HEK293 (cell line): ENCODE measurements at regions not wholly inside any gene's neighbourhood (a gene's known extent, or its start where the extent isn't known, plus 50 kb on each side); places are given as distances from the start of the nearest gene placed in this dataset.

Source experiments
- CTCF ChIA-PET: fragments of 350-600 bp; formaldehyde crosslinking; extraction: SDS; loops from one replicate; lab custom pipeline; 2021; ENCODE audit warnings: antibody characterized with exemption; lab: Yijun Ruan, JAX
- POLR2A ChIA-PET: fragments of 300-600 bp; formaldehyde crosslinking; extraction: SDS; loops from one replicate; lab custom pipeline; 2020; ENCODE audit warnings: antibody characterized with exemption, inconsistent platforms; lab: Yijun Ruan, JAX
- H3K27ac ChIP-seq: fragments of 200-500 bp; sonication (Bioruptor generic); 2 replicates; pipeline ENCODE4 v1.5.1; 2014; ENCODE audit warnings: low read depth, low read length, control low read depth, inconsistent platforms; ENCODE audit errors: extremely low read depth
- H3K36me3 ChIP-seq, 2 experiments: fragments of 200-500 bp in 1 of 2; sonication (Bioruptor generic) in 1 of 2; 1 replicate in 1 of 2; 2 replicates in 1 of 2; pipeline ENCODE4 v1.5.1; 2014 to 2017; ENCODE audit warnings: inconsistent platforms in 2 of 2, low read length in 2 of 2; ENCODE audit not compliant: control insufficient read depth in 2 of 2, insufficient read depth in 1 of 2
- H3K4me1 ChIP-seq: fragments of 200-500 bp; sonication (Bioruptor generic); 2 replicates; pipeline ENCODE4 v1.5.1; 2014; ENCODE audit warnings: mild to moderate bottlenecking, low read length, inconsistent platforms; ENCODE audit not compliant: control insufficient read depth, insufficient read depth
- H3K4me3 ChIP-seq: 2 replicates; pipeline ENCODE4 v1.5.1; 2011; ENCODE audit warnings: low read depth, mild to moderate bottlenecking, control low read depth, low read length, moderate library complexity
- H3K9me3 ChIP-seq: fragments of 200-500 bp; sonication (Bioruptor generic); 2 replicates; pipeline ENCODE4 v1.5.1; 2014; ENCODE audit warnings: low read depth, low read length, inconsistent platforms; ENCODE audit not compliant: control insufficient read depth, insufficient read depth
- EGR2 ChIP-seq: fragments of 450-650 bp; formaldehyde crosslinking; IDR thresholded peaks from 2 replicates; pipeline ENCODE4 v1.5.1; 2016; ENCODE audit warnings: low read depth, missing biosample characterization, missing genetic modification characterization
- GLI2 ChIP-seq: fragments of 450-650 bp; formaldehyde crosslinking; IDR thresholded peaks from 2 replicates; pipeline ENCODE4; 2017; ENCODE audit warnings: missing biosample characterization, missing genetic modification characterization, low read depth, borderline replicate concordance
- KLF10 ChIP-seq: fragments of 450-650 bp; IDR thresholded peaks from 2 replicates; pipeline ENCODE4 v1.5.1; 2018; ENCODE audit warnings: missing biosample characterization, mild to moderate bottlenecking, missing genetic modification characterization
- PRDM1 ChIP-seq: fragments of 450-650 bp; formaldehyde crosslinking; IDR thresholded peaks from 2 replicates; pipeline ENCODE4; 2016; ENCODE audit warnings: missing biosample characterization, missing genetic modification characterization
- SETDB1 ChIP-seq: IDR thresholded peaks from one replicate; pipeline ENCODE4 v1.6.1; 2017; ENCODE audit warnings: mild to moderate bottlenecking, low read length, moderate library complexity, mixed read lengths; ENCODE audit not compliant: insufficient read length
- SP3 ChIP-seq: fragments of 450-650 bp; formaldehyde crosslinking; IDR thresholded peaks from 2 replicates; pipeline ENCODE4 v1.5.1; 2016; ENCODE audit warnings: missing biosample characterization, missing genetic modification characterization
- SP7 ChIP-seq: fragments of 450-650 bp; formaldehyde crosslinking; IDR thresholded peaks from 2 replicates; pipeline ENCODE4 v1.5.1; 2016; ENCODE audit warnings: missing biosample characterization, missing genetic modification characterization
- WT1 ChIP-seq: fragments of 450-650 bp; formaldehyde crosslinking; IDR thresholded peaks from 2 replicates; pipeline ENCODE4 v1.5.1; 2016; ENCODE audit warnings: missing biosample characterization, missing genetic modification characterization
- ZFHX2 ChIP-seq: fragments of 450-650 bp; formaldehyde crosslinking; conservative IDR thresholded peaks from 2 replicates; pipeline ENCODE4 v1.5.1; 2016; ENCODE audit warnings: missing biosample characterization, missing genetic modification characterization
- ZNF114 ChIP-seq: fragments of 450-650 bp; formaldehyde crosslinking; IDR thresholded peaks from 2 replicates; pipeline ENCODE4 v1.5.0; 2017; ENCODE audit warnings: missing biosample characterization, missing genetic modification characterization
- ZNF223 ChIP-seq: fragments of 450-650 bp; formaldehyde crosslinking; IDR thresholded peaks from 2 replicates; pipeline ENCODE4 v1.5.1; 2016; ENCODE audit warnings: missing biosample characterization, missing genetic modification characterization
- ZNF280C ChIP-seq: fragments of 450-650 bp; formaldehyde crosslinking; IDR thresholded peaks from 2 replicates; pipeline ENCODE4 v1.5.1; 2016; ENCODE audit warnings: missing biosample characterization, missing genetic modification characterization
- ZNF280D ChIP-seq: fragments of 450-650 bp; formaldehyde crosslinking; IDR thresholded peaks from 2 replicates; pipeline ENCODE4 v1.5.1; 2016; ENCODE audit warnings: missing biosample characterization, missing genetic modification characterization
- ZNF335 ChIP-seq: fragments of 450-650 bp; formaldehyde crosslinking; conservative IDR thresholded peaks from 2 replicates; pipeline ENCODE4 v1.5.1; 2016; ENCODE audit warnings: missing biosample characterization, missing genetic modification characterization
- ZNF501 ChIP-seq: fragments of 450-650 bp; formaldehyde crosslinking; IDR thresholded peaks from 2 replicates; pipeline ENCODE4 v1.5.1; 2016; ENCODE audit warnings: missing biosample characterization, missing genetic modification characterization
- ZNF639 ChIP-seq: fragments of 450-650 bp; formaldehyde crosslinking; IDR thresholded peaks from 2 replicates; pipeline ENCODE4 v1.5.1; 2016; ENCODE audit warnings: missing biosample characterization, missing genetic modification characterization
- ZNF664 ChIP-seq: fragments of 450-650 bp; formaldehyde crosslinking; IDR thresholded peaks from 2 replicates; pipeline ENCODE4 v1.5.1; 2016; ENCODE audit warnings: missing biosample characterization, missing genetic modification characterization
- ZNF701 ChIP-seq: fragments of 450-650 bp; formaldehyde crosslinking; IDR thresholded peaks from 2 replicates; pipeline ENCODE4 v1.5.1; 2016; ENCODE audit warnings: missing biosample characterization, missing genetic modification characterization
- ZNF76 ChIP-seq: fragments of 450-650 bp; formaldehyde crosslinking; IDR thresholded peaks from 2 replicates; pipeline ENCODE4; 2016; ENCODE audit warnings: low read depth, missing biosample characterization, missing genetic modification characterization, borderline replicate concordance

- TF ChIP-seq ZNF280C (tag by site-specific recombination) (no peak), GLI2 (tag by site-specific recombination) (no peak), PRDM1 (tag by site-specific recombination) (no peak), KLF10 (no peak), ZNF76 (tag by site-specific recombination) (no peak)
Measured at GRCh38 chr2:172342078-172342477, 85.3 kb upstream of the ITGA6 start (continued).

- Histone ChIP-seq H3K9me3 (no peaks in the 10 kb centered on the region), H3K27ac (no peak overlapping the region)
- TF ChIP-seq ZNF223 (tag by site-specific recombination) (no peak), SP3 (no peak), EGR2 (tag by site-specific recombination) (no peak), ZNF639 (tag by site-specific recombination) (no peak), WT1 (tag by site-specific recombination) (no peak), ZNF664 (tag by site-specific recombination) (no peak), ZNF335 (tag by site-specific recombination) (no peak), ZNF280D (tag by site-specific recombination) (no peak), ZFHX2 (no peak), ZNF701 (tag by site-specific recombination) (no peak), ZNF114 (no peak), ZNF501 (tag by site-specific recombination) (no peak)
- TF ChIP-seq, all 188 proteins: peak for 0
- H3K4me1 ChIP-seq, result no peaks in the 10 kb centered on the region
- ChIA-PET POLR2A (no interaction called here), CTCF (interaction anchor here (0.6 to 1.2 kb wide), 2 partner anchors 12 to 17 kb away, joined by 3 read pairs; no protein-coding TSS in a partner anchor)
- no peak overlapping the region for H3K4me3 ChIP-seq
- H3K36me3 ChIP-seq, result no peaks in the 10 kb centered on the region
Measured at GRCh38 chr2:172342611-172343010, 84.8 kb upstream of the ITGA6 start.

- no peaks in the 10 kb centered on the region for H3K4me1 ChIP-seq
- TF ChIP-seq SETDB1 (peak; percentile 65), SP7 (tag by site-specific recombination) (no peak)
- TF ChIP-seq, all 188 proteins: peak for 1
- ChIA-PET CTCF (interaction anchor here (0.8 to 1.0 kb wide), 2 partner anchors 116 to 118 kb away, joined by 3 to 7 read pairs; no protein-coding TSS in a partner anchor), POLR2A (no interaction called here)
- Histone ChIP-seq H3K36me3 (no peaks in the 10 kb centered on the region), H3K4me3 (no peak overlapping the region), H3K9me3 (no peaks in the 10 kb centered on the region), H3K27ac (no peak overlapping the region)
Measured at GRCh38 chr2:172344159-172344558, 83.2 kb upstream of the ITGA6 start.
